ENCODE measurements at regions not wholly inside any gene's neighbourhood (a gene's known extent, or its start where the extent isn't known, plus 50 kb on each side); places are given as distances from the start of the nearest gene placed in this dataset.

GRCh38 chr7:32155712-32156111 lies 85.5 kb upstream of the PDE1C start:
- POLR2A ChIA-PET: no interaction called here
- no peak overlapping the region for H3K4me3 ChIP-seq (ENCODE audit: low read depth, low read length)
- CTCF ChIA-PET: no interaction called here
- DNase-seq (ENCODE audit: low read depth, low spot score): no peak
- no peak for TF ChIP-seq CTCF (IDR thresholded peaks at IDR 0.05; ENCODE audit: insufficient read depth, low read length, missing control alignments)

- no peak for TF ChIP-seq CTCF (IDR thresholded peaks at IDR 0.05; ENCODE audit: insufficient read depth, low read length, missing control alignments)
- CTCF ChIA-PET: interaction anchor here (2.0 kb wide), 1 partner anchor 106 kb away, joined by 4 read pairs; no protein-coding TSS in a partner anchor
These were observed 84.6 kb upstream of the PDE1C start for GRCh38 chr7:32154797-32155196.

DNA sequence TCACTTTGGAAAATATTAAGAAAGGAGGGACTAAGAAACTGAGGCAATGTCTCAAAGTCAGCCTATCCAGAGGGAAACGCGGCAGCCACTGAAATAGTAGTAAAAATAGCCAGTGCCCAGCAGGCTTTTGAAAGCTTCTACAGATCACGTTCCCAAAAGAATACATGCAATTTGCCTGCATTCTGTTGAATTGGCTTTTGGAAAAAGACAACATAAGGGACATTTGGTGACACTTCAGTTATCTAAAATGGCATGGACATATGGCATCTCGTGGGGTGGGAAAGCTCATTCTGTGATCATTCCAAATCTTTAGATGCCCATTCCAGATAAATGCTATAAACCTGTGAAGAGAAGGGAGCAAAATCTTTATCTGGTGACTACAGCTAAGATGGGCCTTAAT lies 82.8 kb upstream of the PDE1C start:
- POLR2A ChIA-PET: no interaction called here
- DNase-seq (ENCODE audit: low read depth, low spot score): no peak

More at GRCh38 chr7:32154797-32155196, 84.6 kb upstream of the PDE1C start:
- DNase-seq (ENCODE audit: low read depth, low spot score): no peak
- H3K4me3 ChIP-seq (ENCODE audit: low read depth, low read length): no peak overlapping the region
- POLR2A ChIA-PET: no interaction called here

GRCh38 chr7:32152576-32152975 lies 82.4 kb upstream of the PDE1C start:
- no peak overlapping the region for H3K4me3 ChIP-seq (ENCODE audit: low read depth, low read length)
- ChIA-PET POLR2A (no interaction called here), CTCF (interaction anchor here (1.2 kb wide), 1 partner anchor 12 kb away, joined by 3 read pairs; no protein-coding TSS in a partner anchor)
- TF ChIP-seq CTCF (IDR thresholded peaks at IDR 0.05; ENCODE audit: insufficient read depth, low read length, missing control alignments): no peak
- no peak for DNase-seq (ENCODE audit: low read depth, low spot score)

More for the DNA sequence above, 82.8 kb upstream of the PDE1C start:
- no peak for TF ChIP-seq CTCF (IDR thresholded peaks at IDR 0.05; ENCODE audit: insufficient read depth, low read length, missing control alignments)
- no peak overlapping the region for H3K4me3 ChIP-seq (ENCODE audit: low read depth, low read length)
- CTCF ChIA-PET: interaction anchor here (1.2 to 2.0 kb wide), 2 partner anchors 12 to 104 kb away, joined by 3 to 4 read pairs; no protein-coding TSS in a partner anchor

GRCh38 chr7:32150589-32150988 lies 80.4 kb upstream of the PDE1C start:
- CTCF ChIA-PET: interaction anchor here (1.1 to 1.2 kb wide), 2 partner anchors 10 to 14 kb away, joined by 3 to 4 read pairs; no protein-coding TSS in a partner anchor
- POLR2A ChIA-PET: no interaction called here
- no peak for DNase-seq (ENCODE audit: low read depth, low spot score)
- TF ChIP-seq CTCF (IDR thresholded peaks at IDR 0.05; ENCODE audit: insufficient read depth, low read length, missing control alignments): no peak
- H3K4me3 ChIP-seq (ENCODE audit: low read depth, low read length): no peak overlapping the region

GRCh38 chr7:32150039-32150438 lies 79.8 kb upstream of the PDE1C start:
- POLR2A ChIA-PET: no interaction called here
- DNase-seq (ENCODE audit: low read depth, low spot score): no peak
- no peak for TF ChIP-seq CTCF (IDR thresholded peaks at IDR 0.05; ENCODE audit: insufficient read depth, low read length, missing control alignments)
- CTCF ChIA-PET: interaction anchor here (1.2 kb wide), 1 partner anchor 14 kb away, joined by 4 read pairs; no protein-coding TSS in a partner anchor
- H3K4me3 ChIP-seq (ENCODE audit: low read depth, low read length): no peak overlapping the region

Data from AG04449 (cell line).